HG02610 (cell line): ENCODE measurements at regions not wholly inside any gene's neighbourhood (a gene's known extent, or its start where the extent isn't known, plus 50 kb on each side); places are given as distances from the start of the nearest gene placed in this dataset.
"Not testable (repeated sequence)": the region's sequence is repeated elsewhere in the genome, so short reads cannot be mapped to it uniquely, and the experiment has no call there.

Experiments used
- ATAC-seq: cut with Tn5 transposase; IDR thresholded peaks from one replicate; pipeline ENCODE4 v1.9.1; 2021; ENCODE audit warnings: mild to moderate bottlenecking, moderate library complexity; ENCODE audit not compliant: unreplicated experiment

GRCh38 chrX:101823236-101823635 lies 108.6 kb downstream of the ZMAT1 start:
- ATAC-seq, result no peak

DNA sequence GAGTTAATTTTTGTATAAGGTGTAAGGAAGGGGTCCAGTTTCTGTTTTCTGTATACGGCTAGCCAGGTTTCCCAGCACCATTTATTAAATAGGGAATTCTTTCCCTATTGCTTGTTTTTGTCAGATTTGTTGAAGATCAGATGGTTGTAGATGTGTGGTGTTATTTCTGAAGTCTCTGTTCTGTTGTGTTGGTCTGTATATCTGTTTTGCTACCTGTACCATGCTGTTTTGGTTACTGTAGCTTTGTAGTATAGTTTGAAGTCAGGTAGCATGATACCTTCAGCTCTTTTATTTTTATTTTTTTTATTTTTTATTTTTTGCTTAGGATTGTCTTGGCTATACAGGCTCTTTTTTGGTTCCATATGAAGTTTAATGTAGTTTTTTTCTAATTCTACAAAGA lies 114.1 kb downstream of the ZMAT1 start:
- not testable (repeated sequence) for ATAC-seq

- ATAC-seq, result no peak
Observed at GRCh38 chrX:101813200-101813599, 118.6 kb downstream of the ZMAT1 start.

DNA sequence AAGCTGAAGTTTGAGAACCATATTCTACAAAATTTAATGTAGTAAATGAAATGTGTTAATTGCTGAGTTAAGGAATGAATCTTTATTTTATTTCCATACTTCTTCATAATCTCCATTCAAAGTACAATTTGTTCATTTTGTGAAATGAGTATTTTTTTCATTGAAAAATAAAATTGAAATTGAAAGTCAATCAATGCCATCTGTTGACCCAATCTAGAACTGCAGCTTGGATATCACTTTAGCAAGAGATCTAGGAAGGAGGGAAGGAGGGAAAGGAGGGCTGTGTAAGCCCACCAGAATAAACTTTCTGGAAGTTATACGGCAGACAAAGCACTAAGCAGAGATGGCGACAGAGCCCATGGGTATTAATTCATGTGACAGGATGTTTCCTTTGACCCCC lies 128.4 kb downstream of the ZMAT1 start:
- ATAC-seq, result no peak

- ATAC-seq, result peak; percentile 100
Observed at GRCh38 chrX:101799387-101799786, 132.4 kb downstream of the ZMAT1 start.

DNA sequence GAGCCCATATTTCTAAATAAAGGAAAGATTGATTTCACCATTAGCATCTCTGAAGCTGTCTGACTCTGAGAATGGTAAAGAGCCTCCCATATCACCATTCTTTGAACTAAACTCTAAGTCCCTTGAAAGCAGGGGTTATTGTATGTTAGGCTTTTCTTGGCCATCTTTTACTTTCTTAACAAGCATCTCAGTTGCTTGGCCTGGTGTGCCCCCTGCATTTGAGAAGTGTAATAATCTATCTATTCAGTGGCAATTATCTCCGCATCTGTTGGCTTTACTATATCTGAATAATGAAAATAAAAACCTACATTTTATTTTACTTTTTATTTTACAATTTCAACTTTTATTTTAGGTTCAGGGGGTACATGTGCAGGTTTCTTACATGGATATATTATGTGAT lies 128.3 kb upstream of the ARMCX2 start:
- ATAC-seq, result no peak

- ATAC-seq, result no peak
Observed at GRCh38 chrX:101785142-101785541, 125.5 kb upstream of the ARMCX2 start.

- ATAC-seq, result not testable (repeated sequence)
Observed at GRCh38 chrX:101780421-101780820, 120.8 kb upstream of the ARMCX2 start.

DNA sequence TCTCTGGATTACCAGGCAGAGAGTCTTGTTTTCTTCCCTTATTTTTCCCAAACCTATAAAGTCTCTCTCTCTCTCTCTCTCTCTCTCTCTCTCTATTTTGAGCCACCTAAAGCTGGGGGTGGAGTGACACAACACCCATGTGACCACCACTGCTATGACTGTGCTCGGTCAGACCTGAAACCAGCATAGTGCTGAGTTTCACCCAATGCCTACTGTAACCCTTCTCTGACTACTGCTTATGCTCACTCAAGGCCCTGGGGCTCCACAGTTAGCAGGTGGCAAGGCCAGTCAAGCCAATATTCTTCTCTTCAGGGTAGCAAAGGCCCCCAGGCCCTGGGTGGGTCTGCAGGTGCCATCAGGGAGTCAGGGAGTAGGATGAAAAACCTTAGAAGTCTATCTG lies 114.7 kb upstream of the ARMCX2 start:
- ATAC-seq, result peak; percentile 100

GRCh38 chrX:101764538-101764937 lies 104.9 kb upstream of the ARMCX2 start:
- no peak for ATAC-seq

DNA sequence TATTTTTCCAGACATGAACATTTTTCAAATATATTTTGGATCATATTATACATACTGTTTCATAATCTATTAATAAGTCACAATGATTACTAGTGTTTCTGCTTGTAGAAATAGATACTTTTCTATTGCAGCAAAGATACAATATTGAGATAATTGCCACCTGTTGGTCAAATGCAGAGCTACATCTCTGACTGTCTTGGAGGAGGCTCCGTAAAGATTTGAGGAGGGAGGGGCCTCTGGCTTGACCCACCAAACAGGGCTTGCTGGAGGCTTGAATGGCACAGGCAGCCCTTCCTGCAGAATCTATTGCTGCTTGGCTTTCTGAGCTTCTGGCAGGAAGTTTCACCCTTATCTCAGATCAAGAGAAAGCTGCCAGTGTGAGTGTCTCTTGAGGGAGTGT lies 99.3 kb upstream of the ARMCX2 start:
- peak; percentile 75 for ATAC-seq

DNA sequence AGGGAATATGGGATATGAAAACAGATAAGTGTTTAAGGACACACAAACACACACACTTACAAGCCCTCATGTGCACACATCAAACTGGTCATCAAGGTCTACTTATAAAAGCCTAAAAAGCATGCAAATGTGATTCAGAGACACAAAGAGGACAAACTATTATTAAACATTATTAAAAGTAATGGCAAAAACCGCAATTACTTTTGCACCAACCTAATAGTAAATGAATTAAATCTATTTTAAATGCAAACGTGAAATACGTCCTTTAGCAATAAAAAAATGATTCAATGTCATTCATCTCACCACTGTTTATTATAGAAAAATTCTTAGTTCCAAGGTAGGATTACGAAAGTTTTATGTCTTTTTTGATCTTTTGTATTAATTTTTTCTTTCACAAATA lies 91.1 kb upstream of the ARMCX2 start:
- ATAC-seq, result no peak

GRCh38 chrX:101749436-101749835 lies 89.8 kb upstream of the ARMCX2 start:
- ATAC-seq, result no peak

- ATAC-seq, result no peak
Observed at GRCh38 chrX:101745046-101745445, 85.4 kb upstream of the ARMCX2 start.

- no peak for ATAC-seq
Observed at GRCh38 chrX:101744085-101744484, 84.4 kb upstream of the ARMCX2 start.

DNA sequence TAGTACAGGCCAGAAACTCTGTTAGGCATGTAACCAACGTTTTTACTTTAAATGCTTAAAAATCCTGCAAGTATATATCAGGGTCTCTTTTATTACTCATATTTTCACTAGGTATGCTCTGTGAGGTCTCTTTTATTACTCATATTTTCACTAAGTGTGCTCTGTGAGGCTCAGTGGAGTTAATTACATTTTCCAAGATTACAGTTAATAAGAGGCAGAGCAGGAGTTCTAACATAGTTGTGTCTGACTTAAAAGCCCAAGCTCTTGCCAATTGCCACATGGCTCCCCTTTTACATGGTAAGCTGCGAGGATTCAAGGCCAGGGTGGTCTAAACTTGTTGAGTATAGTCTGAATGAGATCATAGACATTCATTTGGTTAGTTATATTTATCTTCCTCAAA lies 81.0 kb upstream of the ARMCX2 start:
- ATAC-seq, result no peak

GRCh38 chrX:101738867-101739266 lies 79.2 kb upstream of the ARMCX2 start:
- ATAC-seq, result not testable (repeated sequence)

DNA sequence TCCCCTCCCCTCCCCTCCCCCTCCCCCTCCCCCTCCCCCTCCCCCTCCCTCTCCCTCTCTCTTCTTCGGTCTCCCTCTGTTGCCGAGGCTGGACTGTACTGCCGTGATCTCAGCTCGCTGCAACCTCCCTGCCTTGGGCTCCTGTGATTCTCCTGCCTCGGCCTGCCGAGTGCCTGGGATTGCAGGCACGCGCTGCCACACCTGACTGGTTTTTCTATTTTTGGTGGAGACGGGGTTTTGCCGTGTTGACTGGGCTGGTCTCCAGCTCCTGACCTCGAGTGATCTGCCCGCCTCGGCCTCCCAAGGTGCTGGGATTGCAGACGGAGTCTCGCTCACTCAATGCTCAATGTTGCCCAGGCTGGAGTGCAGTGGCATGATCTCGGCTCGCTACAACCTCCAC lies 78.8 kb upstream of the ARMCX2 start:
- not testable (repeated sequence) for ATAC-seq

DNA sequence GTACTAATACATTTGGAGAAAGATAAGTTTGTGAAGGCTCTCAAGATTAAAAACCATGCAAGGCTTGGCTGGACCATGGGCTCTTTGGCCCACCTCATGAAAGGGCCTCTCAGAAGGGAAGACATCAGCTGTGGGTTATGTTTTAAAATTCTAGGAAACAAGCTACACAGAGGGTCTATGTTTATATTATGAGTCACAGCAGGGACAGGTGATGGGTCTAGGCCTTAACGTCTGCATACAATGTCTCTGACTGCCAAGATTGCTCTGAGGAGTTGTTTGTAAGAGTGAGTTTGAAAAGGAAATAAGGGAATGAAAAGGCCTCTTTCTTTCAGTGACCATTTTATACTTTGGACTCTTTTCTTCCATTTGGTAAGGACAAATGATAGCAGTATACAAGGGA lies 77.0 kb upstream of the ARMCX2 start:
- ATAC-seq, result no peak

- ATAC-seq, result no peak
Observed at GRCh38 chrX:101732870-101733269, 73.2 kb upstream of the ARMCX2 start.

GRCh38 chrX:101729986-101730385 lies 70.3 kb upstream of the ARMCX2 start:
- ATAC-seq, result no peak
